HAP-1 (cell line): ENCODE measurements at regions not wholly inside any gene's neighbourhood (a gene's known extent, or its start where the extent isn't known, plus 50 kb on each side); places are given as distances from the start of the nearest gene placed in this dataset.

Experiments used
- DNase-seq, 2 experiments: peaks; one replicate each; pipeline ENCODE4 v3.0.0-alpha.2; 2016 to 2020; ENCODE audit warnings: low spot score in 2 of 2
- H3K27me3 ChIP-seq: fragments of 250-450 bp; sonication (Bioruptor Pico); 2 replicates; pipeline ENCODE4 v1.5.1; 2020; ENCODE audit warnings: low read depth, mild to moderate bottlenecking, moderate library complexity
- H3K36me3 ChIP-seq: fragments of 250-450 bp; sonication (Bioruptor Pico); replicated peaks from 2 replicates; pipeline ENCODE4 v1.5.1; 2020; ENCODE audit warnings: mild to moderate bottlenecking
- H3K4me1 ChIP-seq: fragments of 250-450 bp; sonication (Bioruptor Pico); 2 replicates; pipeline ENCODE4 v1.5.1; 2020; ENCODE audit warnings: mild to moderate bottlenecking
- H3K4me3 ChIP-seq: fragments of 250-450 bp; sonication (Bioruptor Pico); 2 replicates; pipeline ENCODE4 v1.5.1; 2020; ENCODE audit warnings: mild to moderate bottlenecking, moderate library complexity
- H3K9me3 ChIP-seq: fragments of 250-450 bp; sonication (Bioruptor Pico); 2 replicates; pipeline ENCODE4 v1.5.1; 2020; ENCODE audit warnings: mild to moderate bottlenecking, moderate library complexity
- in situ Hi-C: fragments of 300-500 bp; cut with MboI; formaldehyde crosslinking; loops from 3 replicates; pipeline ENCODE4 v1.14.3; 2020; ENCODE audit warnings: low sequenced_read_pairs, inconsistent platforms, mixed read lengths

DNA sequence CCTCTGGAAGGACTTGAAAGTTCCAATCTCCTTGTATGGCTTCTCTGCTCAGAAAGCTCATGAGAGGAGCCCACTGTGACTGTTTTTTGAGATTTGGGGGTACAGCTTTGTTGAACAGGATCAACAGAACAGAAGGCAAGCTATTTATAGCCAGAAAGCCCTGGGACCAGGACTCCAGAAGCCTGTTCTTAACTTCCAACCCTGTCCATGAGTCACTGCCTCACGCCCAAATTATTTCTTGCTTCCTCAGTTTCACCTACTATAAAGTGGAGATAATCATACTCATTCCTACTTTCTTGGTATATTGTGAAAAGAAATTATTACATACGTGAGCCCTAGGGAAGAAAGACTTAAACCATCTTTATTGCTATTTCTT, 100.9 kb upstream of the MARCKS start:
- H3K27me3 ChIP-seq, result no peaks in the 10 kb centered on the region
- DNase-seq, result no peak
- H3K36me3 ChIP-seq, result no peaks in the 10 kb centered on the region
- H3K4me3 ChIP-seq, result no peak overlapping the region
- in situ Hi-C loops, result no loop called here
- H3K9me3 ChIP-seq, result 0 out of 2 replicates have a peak, but pooled peaks cover 2% of the 10 kb centered on the region
- no peaks in the 10 kb centered on the region for H3K4me1 ChIP-seq

DNA sequence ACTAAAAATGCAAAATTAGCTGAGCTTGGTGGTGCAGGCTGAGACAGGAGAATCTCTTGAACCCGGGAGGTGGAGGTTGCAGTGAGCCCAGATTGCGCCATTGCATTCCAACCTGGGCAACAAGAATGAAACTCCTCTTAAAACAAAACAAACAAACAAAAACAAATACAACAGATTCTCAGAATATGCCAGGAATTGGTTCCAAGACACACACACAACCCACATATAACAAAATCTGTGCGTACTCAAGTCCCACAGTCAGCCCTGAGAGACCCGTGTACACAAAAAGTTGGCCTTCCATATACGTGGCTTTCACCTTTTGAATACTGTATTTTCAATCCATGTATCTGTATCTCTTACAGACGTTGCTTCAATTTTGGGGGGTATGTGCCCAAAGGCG, 98.9 kb upstream of the MARCKS start:
- Histone ChIP-seq H3K4me3 (no peak overlapping the region), H3K27me3 (no peaks in the 10 kb centered on the region), H3K9me3 (0 out of 2 replicates have a peak, but pooled peaks cover 2% of the 10 kb centered on the region), H3K36me3 (no peaks in the 10 kb centered on the region), H3K4me1 (no peaks in the 10 kb centered on the region)
- no peak for DNase-seq
- in situ Hi-C loops, result no loop called here

DNA sequence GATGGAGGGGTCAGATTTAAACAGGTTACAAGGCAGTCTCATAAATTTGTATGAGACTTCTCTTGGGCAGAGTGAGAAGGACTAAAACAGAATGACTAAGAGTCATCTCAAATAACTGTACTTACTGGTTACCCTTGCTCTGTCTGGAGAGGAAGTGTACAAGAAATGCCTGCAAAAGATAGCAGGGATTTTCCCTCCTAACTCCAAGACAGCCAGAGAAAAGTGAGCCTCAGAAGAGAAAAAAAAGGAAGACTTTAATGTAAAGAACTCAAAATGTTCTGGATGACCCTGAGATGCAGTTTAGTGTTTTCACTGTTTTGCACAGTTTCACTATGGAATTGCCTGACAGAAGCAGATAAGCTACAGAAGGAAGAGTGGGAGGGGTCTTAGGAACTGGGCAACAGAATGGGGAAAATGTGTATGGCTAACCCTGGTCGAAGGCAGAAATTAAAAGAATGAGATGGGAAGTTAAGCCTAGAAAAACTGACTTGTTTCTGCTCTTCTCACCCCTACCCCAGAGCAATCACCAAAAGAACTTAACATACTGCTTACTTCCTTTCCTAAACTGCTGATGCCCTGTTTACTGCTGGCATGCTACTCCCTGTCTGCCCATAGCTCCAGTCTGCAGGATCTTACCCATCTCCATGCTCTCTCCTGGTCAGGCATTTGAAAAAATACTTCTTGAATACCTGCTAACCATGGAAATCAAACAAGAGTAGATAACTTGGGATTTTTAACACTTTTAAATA, 98.1 kb upstream of the MARCKS start:
- Histone ChIP-seq H3K4me3 (no peak overlapping the region), H3K27me3 (no peaks in the 10 kb centered on the region), H3K4me1 (no peaks in the 10 kb centered on the region), H3K36me3 (no peaks in the 10 kb centered on the region), H3K9me3 (0 out of 2 replicates have a peak, but pooled peaks cover 2% of the 10 kb centered on the region)
- in situ Hi-C loops, result no loop called here
- DNase-seq, result no peak

GRCh38 chr6:113762641-113763040, 94.5 kb upstream of the MARCKS start:
- in situ Hi-C loops, result no loop called here
- H3K9me3 ChIP-seq, result no peaks in the 10 kb centered on the region
- H3K36me3 ChIP-seq, result no peaks in the 10 kb centered on the region
- no peak for DNase-seq
- H3K4me1 ChIP-seq, result no peaks in the 10 kb centered on the region
- no peak overlapping the region for H3K4me3 ChIP-seq
- no peaks in the 10 kb centered on the region for H3K27me3 ChIP-seq

DNA sequence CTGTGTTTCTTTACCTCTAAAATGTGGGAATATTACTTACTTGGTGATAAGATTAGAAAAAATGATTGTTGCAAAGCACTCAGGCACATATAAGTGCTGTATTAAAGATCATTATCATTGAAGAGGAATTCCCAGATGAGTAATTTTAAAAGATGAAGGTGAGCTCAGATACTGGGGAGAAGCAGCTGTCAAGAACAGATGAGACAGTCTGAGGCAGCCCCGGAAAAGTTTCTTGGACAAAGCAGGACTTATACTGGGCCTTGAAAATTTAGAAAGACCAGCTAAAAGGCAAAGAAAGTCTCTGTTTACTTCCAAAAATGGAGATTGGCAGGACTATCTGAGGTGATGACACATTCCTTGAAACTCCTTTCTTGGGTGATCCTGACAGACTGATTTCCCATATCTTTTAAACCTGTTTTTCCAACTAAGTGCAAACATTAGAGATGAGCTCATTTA, 93.8 kb upstream of the MARCKS start:
- in situ Hi-C loops, result no loop called here
- H3K4me3 ChIP-seq, result no peak overlapping the region

DNA sequence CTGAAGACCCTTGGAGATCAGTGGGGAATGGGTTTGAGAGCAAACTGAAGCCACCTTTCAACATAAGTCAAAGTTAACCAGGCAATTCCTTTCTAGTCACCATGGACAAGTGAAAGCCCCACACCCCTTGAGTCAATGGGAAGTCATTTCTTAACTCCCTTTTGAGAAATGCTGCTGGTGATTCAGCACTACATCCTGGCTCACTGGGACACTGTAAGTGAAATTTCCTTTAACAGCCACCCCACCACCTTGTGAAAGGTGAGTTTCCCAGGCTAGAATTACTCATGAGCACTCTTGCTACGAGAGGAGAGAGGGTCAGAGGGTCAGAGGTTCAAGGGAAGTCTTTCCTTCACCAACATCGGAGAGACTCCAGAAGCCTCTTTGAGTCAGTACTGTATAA, 93.3 kb upstream of the MARCKS start:
- in situ Hi-C loops, result no loop called here
- no peaks in the 10 kb centered on the region for H3K4me1 ChIP-seq
- no peaks in the 10 kb centered on the region for H3K9me3 ChIP-seq
- no peak overlapping the region for H3K4me3 ChIP-seq
- H3K27me3 ChIP-seq, result no peaks in the 10 kb centered on the region
- no peaks in the 10 kb centered on the region for H3K36me3 ChIP-seq
- no peak for DNase-seq

More for the DNA sequence above, 93.8 kb upstream of the MARCKS start:
- Histone ChIP-seq H3K9me3 (no peaks in the 10 kb centered on the region), H3K4me1 (no peaks in the 10 kb centered on the region), H3K27me3 (no peaks in the 10 kb centered on the region), H3K36me3 (no peaks in the 10 kb centered on the region)
- DNase-seq, result no peak

DNA sequence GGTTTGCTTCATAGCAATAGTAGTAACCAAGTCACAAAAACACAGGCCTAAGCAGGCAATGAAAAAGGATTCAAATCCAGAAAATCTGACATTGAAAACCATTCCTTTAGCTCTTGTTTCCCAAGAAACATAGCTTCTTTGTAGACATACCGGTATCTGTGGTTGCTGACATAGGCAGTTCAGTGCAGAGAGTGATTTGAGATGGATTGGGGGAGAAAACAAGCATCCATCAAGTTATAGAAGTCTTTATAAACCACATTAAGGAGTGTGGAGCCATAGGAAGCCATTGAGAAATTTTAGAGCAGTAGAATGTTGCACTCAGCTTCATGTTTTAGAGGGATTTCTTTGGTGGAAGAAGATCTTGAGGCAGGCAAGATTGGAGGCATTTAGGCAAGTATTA, 91.2 kb upstream of the MARCKS start:
- Histone ChIP-seq H3K4me3 (no peak overlapping the region), H3K9me3 (no peaks in the 10 kb centered on the region), H3K36me3 (no peaks in the 10 kb centered on the region), H3K4me1 (no peaks in the 10 kb centered on the region), H3K27me3 (no peaks in the 10 kb centered on the region)
- no peak for DNase-seq
- in situ Hi-C loops, result no loop called here

DNA sequence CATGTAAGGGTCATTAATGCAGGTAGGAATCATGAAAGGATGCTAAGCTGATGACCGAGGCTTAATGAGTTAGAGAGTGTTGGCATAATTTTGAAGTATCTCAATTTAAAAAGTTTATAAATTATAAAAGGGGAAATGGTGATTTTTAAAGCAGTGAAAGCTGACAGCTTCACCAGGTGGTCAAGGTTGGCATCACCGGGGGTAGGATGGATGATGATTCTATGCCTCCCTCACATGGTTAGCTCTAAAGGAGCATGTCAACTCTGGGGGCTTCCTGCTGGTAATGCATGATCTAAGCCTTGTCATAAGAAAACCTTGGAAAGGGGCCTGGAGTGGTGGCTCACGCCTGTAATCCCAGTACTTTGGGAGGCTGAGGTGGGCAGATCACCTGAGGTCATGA, 89.2 kb upstream of the MARCKS start:
- DNase-seq, result no peak

GRCh38 chr6:113772961-113773360, 84.2 kb upstream of the MARCKS start:
- Histone ChIP-seq H3K36me3 (no peaks in the 10 kb centered on the region), H3K4me1 (peaks cover 7% of the 10 kb centered on the region), H3K4me3 (no peak overlapping the region), H3K9me3 (no peaks in the 10 kb centered on the region), H3K27me3 (no peaks in the 10 kb centered on the region)
- no peak for DNase-seq
- in situ Hi-C loops, result no loop called here

More for the DNA sequence above, 89.2 kb upstream of the MARCKS start:
- Histone ChIP-seq H3K4me3 (no peak overlapping the region), H3K36me3 (no peaks in the 10 kb centered on the region), H3K4me1 (no peaks in the 10 kb centered on the region), H3K9me3 (no peaks in the 10 kb centered on the region), H3K27me3 (no peaks in the 10 kb centered on the region)
- in situ Hi-C loops, result no loop called here

- Histone ChIP-seq H3K27me3 (no peaks in the 10 kb centered on the region), H3K9me3 (no peaks in the 10 kb centered on the region), H3K36me3 (no peaks in the 10 kb centered on the region), H3K4me3 (no peak overlapping the region), H3K4me1 (peaks cover 7% of the 10 kb centered on the region)
- in situ Hi-C loops, result no loop called here
- no peak for DNase-seq
Observed at GRCh38 chr6:113774127-113774825, 82.9 kb upstream of the MARCKS start.

DNA sequence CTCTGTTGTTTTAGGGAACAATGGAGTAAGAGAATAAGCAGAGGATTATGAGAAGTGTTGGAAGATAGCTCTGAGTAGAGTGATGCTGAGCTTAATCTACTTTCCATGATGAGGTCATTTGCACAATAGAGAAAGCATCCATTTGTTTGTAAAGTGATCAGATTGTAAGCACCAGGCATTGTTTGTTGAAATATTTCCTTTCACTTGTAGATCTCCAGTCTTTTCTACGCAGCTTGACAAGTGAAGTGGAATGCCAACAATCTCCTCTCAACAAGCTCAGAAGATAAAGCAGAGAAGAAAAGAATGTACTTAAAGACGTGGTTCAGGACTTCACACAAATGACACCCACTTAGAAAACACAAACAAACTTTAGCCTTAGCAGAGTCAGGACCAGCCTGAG, 80.1 kb upstream of the MARCKS start:
- H3K27me3 ChIP-seq, result peaks cover 8% of the 10 kb centered on the region; the same call in 1 of the 2 replicates
- H3K4me1 ChIP-seq, result peaks cover 7% of the 10 kb centered on the region
- in situ Hi-C loops, result no loop called here
- no peak overlapping the region for H3K4me3 ChIP-seq
- H3K9me3 ChIP-seq, result no peaks in the 10 kb centered on the region
- H3K36me3 ChIP-seq, result no peaks in the 10 kb centered on the region
- peak; percentile 49 to 96 for DNase-seq

DNA sequence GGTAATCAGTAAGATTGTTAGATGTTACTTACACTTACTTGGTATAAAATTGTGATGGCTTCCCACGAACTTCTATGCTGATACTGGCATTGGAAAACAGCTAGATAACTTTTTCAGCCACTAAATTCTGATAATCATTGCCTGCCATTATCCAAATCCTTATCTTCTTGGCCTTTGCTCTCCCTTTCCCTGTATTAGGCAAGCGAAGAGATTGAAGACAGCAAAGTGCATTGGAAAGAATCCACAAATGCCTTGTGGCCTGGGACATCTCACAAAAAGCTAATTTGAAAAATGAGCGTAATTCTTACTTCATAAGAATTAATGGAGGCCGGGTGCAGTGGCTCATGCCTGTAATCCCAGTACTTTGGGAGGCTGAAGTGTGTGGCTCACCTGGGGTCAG, 79.5 kb upstream of the MARCKS start:
- peaks cover 8% of the 10 kb centered on the region; the same call in 1 of the 2 replicates for H3K27me3 ChIP-seq
- no peaks in the 10 kb centered on the region for H3K9me3 ChIP-seq
- H3K4me3 ChIP-seq, result no peak overlapping the region
- no peak for DNase-seq
- peaks cover 7% of the 10 kb centered on the region for H3K4me1 ChIP-seq
- H3K36me3 ChIP-seq, result no peaks in the 10 kb centered on the region
- in situ Hi-C loops, result no loop called here

DNA sequence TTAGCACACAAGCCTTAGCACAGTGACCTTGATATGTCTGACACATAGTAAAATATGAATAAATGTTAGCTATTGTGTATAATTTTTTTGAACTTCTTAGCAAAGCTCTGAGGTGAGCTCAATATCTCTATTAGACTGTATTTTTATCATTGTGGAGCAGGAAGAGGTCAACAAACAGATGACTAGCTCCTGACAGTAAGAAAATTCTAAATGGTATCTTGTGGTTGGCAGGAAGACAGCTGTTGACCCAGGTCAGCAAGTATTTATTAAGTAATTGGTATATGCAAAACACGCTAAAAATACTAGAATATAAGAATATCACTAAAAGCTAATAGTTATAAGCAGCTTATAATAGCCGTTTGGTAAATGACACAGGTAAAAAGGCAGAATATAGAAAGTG, 77.5 kb upstream of the MARCKS start:
- Histone ChIP-seq H3K9me3 (no peaks in the 10 kb centered on the region), H3K4me3 (no peak overlapping the region), H3K27me3 (peaks cover 8% of the 10 kb centered on the region; the same call in 1 of the 2 replicates), H3K4me1 (peaks cover 7% of the 10 kb centered on the region), H3K36me3 (no peaks in the 10 kb centered on the region)
- in situ Hi-C loops, result no loop called here
- DNase-seq, result no peak

- in situ Hi-C loops, result no loop called here
- peaks cover 8% of the 10 kb centered on the region; the same call in 1 of the 2 replicates for H3K27me3 ChIP-seq
- H3K4me3 ChIP-seq, result no peak overlapping the region
- H3K4me1 ChIP-seq, result no peaks in the 10 kb centered on the region; the same call in 1 of the 2 replicates
- H3K9me3 ChIP-seq, result no peaks in the 10 kb centered on the region
- no peaks in the 10 kb centered on the region for H3K36me3 ChIP-seq
- no peak for DNase-seq
Observed at GRCh38 chr6:113782636-113783035, 74.5 kb upstream of the MARCKS start.
